ENCODE measurements at regions not wholly inside any gene's neighbourhood (a gene's known extent, or its start where the extent isn't known, plus 50 kb on each side); places are given as distances from the start of the nearest gene placed in this dataset.

DNA sequence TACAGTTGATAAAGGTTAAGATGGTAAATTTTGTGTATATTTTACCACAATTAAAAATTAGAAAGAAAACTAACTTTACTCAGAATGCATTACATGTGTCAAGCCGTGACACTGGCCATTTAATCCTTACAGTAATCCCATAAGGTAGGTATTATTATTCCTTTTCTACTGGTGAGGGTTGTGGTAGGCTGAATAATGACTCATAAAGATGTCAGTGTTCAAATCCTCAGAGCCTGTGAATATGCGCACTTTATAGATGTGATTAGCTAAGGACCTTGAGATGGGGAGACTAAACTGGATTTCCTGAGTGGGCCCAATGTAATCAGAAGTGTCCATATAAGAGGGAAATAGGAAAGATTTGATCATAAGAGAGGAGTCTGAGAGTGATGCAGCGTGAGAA is 288.1 kb downstream of the TMEM167A start:
- no peak for DNase-seq (ENCODE audit: low read depth)
- H3K4me3 ChIP-seq (ENCODE audit: low read length), result no peak overlapping the region
- TF ChIP-seq CTCF (conservative IDR thresholded peaks at IDR 0.05; ENCODE audit: low read depth, low read length), result no peak

DNA sequence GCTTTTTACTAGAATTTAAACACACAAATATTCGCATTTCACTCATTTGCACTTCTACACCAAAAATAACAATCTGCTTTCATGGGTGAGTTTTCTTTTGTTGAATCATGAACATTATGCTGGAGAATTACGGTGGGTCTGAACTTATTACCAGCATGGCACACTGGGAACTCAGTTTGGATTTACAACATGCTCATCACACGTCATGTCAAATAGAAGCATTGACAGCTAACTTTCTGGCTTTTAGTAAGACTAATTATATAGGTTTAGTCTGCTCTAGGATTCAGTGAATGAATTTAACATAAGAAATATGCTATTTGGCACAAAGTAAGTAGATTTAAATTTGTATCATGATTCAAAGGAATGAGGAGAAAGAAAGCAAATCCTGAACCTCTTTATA is 290.4 kb downstream of the TMEM167A start:
- no peak for DNase-seq (ENCODE audit: low read depth)
- no peak for TF ChIP-seq CTCF (conservative IDR thresholded peaks at IDR 0.05; ENCODE audit: low read depth, low read length)

DNA sequence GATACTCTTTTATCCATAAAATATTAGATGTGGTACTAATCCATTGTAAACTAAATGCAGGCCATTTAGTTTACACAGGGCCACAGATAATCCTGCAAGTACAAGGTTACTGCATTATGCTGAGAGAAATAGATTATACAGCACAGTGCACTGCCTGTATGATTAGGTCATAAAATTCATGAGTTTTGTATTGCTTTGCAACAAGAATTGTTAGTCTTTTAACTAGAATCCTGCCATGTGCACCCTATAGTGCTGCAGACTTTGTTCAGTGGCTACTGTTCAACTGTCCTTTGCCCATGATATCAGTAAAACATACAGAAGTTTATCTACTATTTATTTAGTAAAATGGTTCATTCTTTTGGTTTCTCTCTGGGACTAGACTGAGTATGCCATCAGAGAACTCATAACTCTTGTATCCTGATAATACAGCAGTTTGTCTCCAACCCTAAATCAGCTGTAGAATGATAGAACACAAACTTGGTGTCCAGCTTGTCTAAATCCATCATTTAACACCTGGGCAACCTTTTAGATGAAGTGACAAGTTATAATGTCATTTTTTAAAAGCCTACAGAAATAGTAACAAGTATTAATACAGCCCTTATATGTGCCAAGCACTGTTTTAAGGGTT is 291.2 kb downstream of the TMEM167A start:
- DNase-seq (ENCODE audit: low read depth), result no peak
- no peak overlapping the region for H3K4me3 ChIP-seq (ENCODE audit: low read length)
- no peak for TF ChIP-seq CTCF (conservative IDR thresholded peaks at IDR 0.05; ENCODE audit: low read depth, low read length)

More for the DNA sequence above, 290.4 kb downstream of the TMEM167A start:
- no peak overlapping the region for H3K4me3 ChIP-seq (ENCODE audit: low read length)

DNA sequence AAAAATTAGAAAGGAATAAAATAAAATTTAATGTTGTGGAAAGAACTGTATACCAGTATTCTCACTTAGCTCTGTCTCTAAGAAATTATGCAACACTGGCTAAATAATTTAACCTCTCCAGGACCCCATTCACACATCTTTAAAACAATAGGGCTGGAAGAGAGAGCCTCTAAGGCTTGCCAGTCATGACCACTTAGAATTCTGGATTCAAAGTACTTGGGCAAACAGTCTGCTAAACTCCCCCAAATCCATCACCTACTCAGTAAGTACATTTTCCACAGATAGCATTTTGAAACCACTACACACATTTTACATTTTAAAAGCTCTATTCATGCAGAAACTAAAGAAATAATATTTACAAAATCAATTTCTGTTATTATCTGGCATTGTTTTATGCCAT is 291.7 kb downstream of the TMEM167A start:
- no peak for TF ChIP-seq CTCF (conservative IDR thresholded peaks at IDR 0.05; ENCODE audit: low read depth, low read length)
- no peak for DNase-seq (ENCODE audit: low read depth)
- no peak overlapping the region for H3K4me3 ChIP-seq (ENCODE audit: low read length)

DNA sequence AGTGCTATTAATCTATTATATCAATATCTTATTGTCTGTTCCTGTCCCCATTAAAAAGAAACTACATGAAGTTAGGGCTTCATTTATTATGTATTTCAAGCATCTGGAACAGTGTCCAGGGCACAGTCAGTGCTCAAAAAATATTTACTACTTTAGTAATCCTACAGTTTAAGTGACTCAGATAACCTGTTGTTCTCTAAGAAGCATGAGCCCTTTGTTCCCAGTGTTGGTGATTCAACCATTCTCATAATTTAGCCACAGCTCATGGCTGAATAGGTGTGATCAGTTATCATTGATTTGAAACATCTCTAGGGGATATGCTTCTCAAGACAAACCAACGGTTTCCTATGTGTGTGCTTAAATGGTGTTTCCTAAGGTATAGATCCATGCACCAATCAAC is 292.7 kb downstream of the TMEM167A start:
- no peak for DNase-seq (ENCODE audit: low read depth)
- no peak for TF ChIP-seq CTCF (conservative IDR thresholded peaks at IDR 0.05; ENCODE audit: low read depth, low read length)
- H3K4me3 ChIP-seq (ENCODE audit: low read length), result no peak overlapping the region

DNA sequence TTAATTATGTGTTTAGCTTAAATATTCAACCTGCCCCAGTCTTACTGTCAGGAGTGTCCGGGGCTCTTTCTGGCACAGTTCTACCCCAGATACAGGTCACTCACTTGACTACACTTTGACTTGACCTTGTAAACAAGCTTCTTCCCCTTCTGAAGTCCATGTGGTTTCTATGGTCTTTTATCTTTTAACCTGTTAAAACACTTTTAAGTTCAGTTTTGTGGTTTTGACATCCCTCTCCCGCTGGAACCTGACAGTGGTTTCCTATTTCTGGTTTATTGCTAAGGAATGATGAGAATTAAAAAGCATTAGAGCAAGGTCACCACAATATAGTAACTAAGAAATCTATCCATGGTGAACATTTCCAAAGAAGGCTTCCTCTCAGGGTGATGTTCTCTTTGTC is 300.1 kb downstream of the TMEM167A start:
- TF ChIP-seq CTCF (conservative IDR thresholded peaks at IDR 0.05; ENCODE audit: low read depth, low read length), result no peak

GRCh38 chr5:82772281-82772680 is 304.9 kb downstream of the TMEM167A start:
- no peak overlapping the region for H3K4me3 ChIP-seq (ENCODE audit: low read length)
- no peak for TF ChIP-seq CTCF (conservative IDR thresholded peaks at IDR 0.05; ENCODE audit: low read depth, low read length)
- no peak for DNase-seq (ENCODE audit: low read depth)

More for the DNA sequence above, 300.1 kb downstream of the TMEM167A start:
- no peak overlapping the region for H3K4me3 ChIP-seq (ENCODE audit: low read length)
- no peak for DNase-seq (ENCODE audit: low read depth)

Data from retinal pigment epithelial cell (primary cell).